Stromal cell of bone marrow (primary cell): ENCODE measurements at regions not wholly inside any gene's neighbourhood (a gene's known extent, or its start where the extent isn't known, plus 50 kb on each side); places are given as distances from the start of the nearest gene placed in this dataset.
"Not testable (repeated sequence)": the region's sequence is repeated elsewhere in the genome, so short reads cannot be mapped to it uniquely, and the experiment has no call there.

Experiments
- DNase-seq: peaks from one replicate; pipeline ENCODE4 v3.0.0-alpha.2; 2012; ENCODE audit warnings: low read depth

GRCh38 chr7:118418433-118418832, 193.9 kb downstream of the ANKRD7 start:
- DNase-seq = no peak

- no peak for DNase-seq
Observed at GRCh38 chr7:118420888-118421287, 196.4 kb downstream of the ANKRD7 start.

- no peak for DNase-seq
Observed at GRCh38 chr7:118429141-118429540, 204.6 kb downstream of the ANKRD7 start.

GRCh38 chr7:118436663-118437062, 212.2 kb downstream of the ANKRD7 start:
- DNase-seq = no peak

- DNase-seq = not testable (repeated sequence)
Observed at GRCh38 chr7:118449030-118449429, 224.5 kb downstream of the ANKRD7 start.

- DNase-seq = no peak
Observed at GRCh38 chr7:118449797-118450567, 225.5 kb downstream of the ANKRD7 start.

- no peak for DNase-seq
Observed at GRCh38 chr7:118452128-118452527, 227.6 kb downstream of the ANKRD7 start.

- no peak for DNase-seq
Observed at GRCh38 chr7:118467381-118467780, 242.9 kb downstream of the ANKRD7 start.

GRCh38 chr7:118472581-118472980, 248.1 kb downstream of the ANKRD7 start:
- DNase-seq = no peak

- no peak for DNase-seq
Observed at GRCh38 chr7:118473271-118473670, 248.8 kb downstream of the ANKRD7 start.

- DNase-seq = no peak
Observed at GRCh38 chr7:118476036-118476435, 251.5 kb downstream of the ANKRD7 start.

GRCh38 chr7:118477036-118477435, 252.5 kb downstream of the ANKRD7 start:
- DNase-seq = no peak

- DNase-seq = no peak
Observed at GRCh38 chr7:118478236-118478635, 253.7 kb downstream of the ANKRD7 start.

- DNase-seq = no peak
Observed at GRCh38 chr7:118478931-118479330, 254.4 kb downstream of the ANKRD7 start.

GRCh38 chr7:118492466-118492865, 268.0 kb downstream of the ANKRD7 start:
- no peak for DNase-seq

GRCh38 chr7:118496138-118496644, 271.7 kb downstream of the ANKRD7 start:
- no peak for DNase-seq

GRCh38 chr7:118502235-118502634, 277.7 kb downstream of the ANKRD7 start:
- no peak for DNase-seq

GRCh38 chr7:118511146-118511545, 286.6 kb downstream of the ANKRD7 start:
- no peak for DNase-seq

GRCh38 chr7:118517275-118517674, 292.8 kb downstream of the ANKRD7 start:
- no peak for DNase-seq

- no peak for DNase-seq
Observed at GRCh38 chr7:118525020-118525419, 300.5 kb downstream of the ANKRD7 start.

- no peak for DNase-seq
Observed at GRCh38 chr7:118531566-118531965, 307.1 kb downstream of the ANKRD7 start.

GRCh38 chr7:118559207-118559606, 334.7 kb downstream of the ANKRD7 start:
- DNase-seq = no peak

GRCh38 chr7:118563311-118563710, 338.8 kb downstream of the ANKRD7 start:
- DNase-seq = no peak

- DNase-seq = no peak
Observed at GRCh38 chr7:118572604-118573003, 348.1 kb downstream of the ANKRD7 start.
